ENCODE measurements at regions not wholly inside any gene's neighbourhood (a gene's known extent, or its start where the extent isn't known, plus 50 kb on each side); places are given as distances from the start of the nearest gene placed in this dataset.
"Not testable (repeated sequence)": the region's sequence is repeated elsewhere in the genome, so short reads cannot be mapped to it uniquely, and the experiment has no call there.

GRCh38 chr6:170007468-170008293 is 256.3 kb downstream of the ERMARD start:
- DNase-seq: no peak

GRCh38 chr6:170006900-170007467 is 255.6 kb downstream of the ERMARD start:
- no peak for DNase-seq

GRCh38 chr6:170006071-170006899 is 254.9 kb downstream of the ERMARD start:
- DNase-seq: no peak

GRCh38 chr6:170005665-170006064 is 254.2 kb downstream of the ERMARD start:
- no peak for DNase-seq

GRCh38 chr6:170004585-170005210 is 253.3 kb downstream of the ERMARD start:
- no peak for DNase-seq

- no peak for DNase-seq
Measured at GRCh38 chr6:170003451-170004160, 252.2 kb downstream of the ERMARD start.

- DNase-seq: no peak
Measured at GRCh38 chr6:170003027-170003426, 251.6 kb downstream of the ERMARD start.

GRCh38 chr6:170001782-170002181 is 250.4 kb downstream of the ERMARD start:
- not testable (repeated sequence) for DNase-seq

GRCh38 chr6:170000071-170000843 is 248.8 kb downstream of the ERMARD start:
- no peak for DNase-seq

- DNase-seq: no peak
Measured at GRCh38 chr6:169999367-169999766, 247.9 kb downstream of the ERMARD start.

- DNase-seq: no peak
Measured at GRCh38 chr6:169998457-169998856, 247.0 kb downstream of the ERMARD start.

- DNase-seq: no peak
Measured at GRCh38 chr6:169997930-169998218, 246.5 kb downstream of the ERMARD start.

GRCh38 chr6:169997187-169997929 is 245.9 kb downstream of the ERMARD start:
- no peak for DNase-seq

- DNase-seq: no peak
Measured at GRCh38 chr6:169996378-169997051, 245.1 kb downstream of the ERMARD start.

- DNase-seq: no peak
Measured at GRCh38 chr6:169994739-169995138, 243.3 kb downstream of the ERMARD start.

GRCh38 chr6:169993861-169994481 is 242.5 kb downstream of the ERMARD start:
- no peak for DNase-seq

GRCh38 chr6:169991913-169992312 is 240.5 kb downstream of the ERMARD start:
- DNase-seq: no peak

GRCh38 chr6:169991031-169991390 is 239.6 kb downstream of the ERMARD start:
- no peak for DNase-seq

- peak in 3 of 5 experiments; percentile 14 to 65 (median 17) for DNase-seq
Measured at GRCh38 chr6:169990095-169991030, 238.9 kb downstream of the ERMARD start.
